ENCODE measurements at regions not wholly inside any gene's neighbourhood (a gene's known extent, or its start where the extent isn't known, plus 50 kb on each side); places are given as distances from the start of the nearest gene placed in this dataset.

DNA sequence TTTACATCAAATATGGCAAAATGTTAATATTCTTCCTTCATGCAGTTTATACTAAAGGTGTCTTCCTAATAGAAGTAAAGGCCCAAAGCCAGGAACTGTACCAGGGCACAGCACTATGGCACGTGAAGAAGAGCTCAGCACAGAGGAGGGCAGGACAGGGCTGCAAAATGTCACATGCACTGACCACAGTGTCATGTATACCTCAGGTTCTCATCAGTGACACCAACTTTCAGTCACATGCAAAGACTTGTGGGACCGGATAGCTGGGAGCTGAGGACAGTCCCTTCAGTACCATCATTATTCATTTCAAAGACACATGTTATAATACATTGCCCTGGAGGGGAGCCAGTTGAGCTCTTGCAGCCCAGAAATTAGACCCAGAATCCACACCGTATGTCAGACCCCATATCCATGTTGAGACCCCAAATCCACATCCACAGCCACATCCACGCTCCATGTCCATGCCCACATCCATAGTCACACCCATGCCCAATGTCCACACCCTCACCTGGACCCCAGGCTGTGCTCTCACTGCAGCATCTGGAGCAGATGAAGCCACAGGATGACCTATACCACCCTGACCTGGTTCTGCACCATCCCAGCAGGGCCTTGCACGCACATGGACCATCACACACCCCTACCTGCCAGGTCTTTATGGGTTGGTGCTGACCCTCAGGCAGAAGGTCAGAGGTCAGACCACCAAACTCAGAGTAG lies 111.8 kb downstream of the TUBA3C start:
- H3K9me3 Mint-ChIP-seq, result peaks cover 36% of the 10 kb centered on the region
- H3K4me1 Mint-ChIP-seq, result no peaks in the 10 kb centered on the region
- H3K4me3 Mint-ChIP-seq, result no peak overlapping the region
- no peak overlapping the region for H3K27ac Mint-ChIP-seq
- H3K36me3 Mint-ChIP-seq (ENCODE audit: low read depth), result peaks cover 8% of the 10 kb centered on the region
- no peaks in the 10 kb centered on the region for H3K27me3 Mint-ChIP-seq (ENCODE audit: low read depth)
- TF ChIP-seq, protein P1, sequence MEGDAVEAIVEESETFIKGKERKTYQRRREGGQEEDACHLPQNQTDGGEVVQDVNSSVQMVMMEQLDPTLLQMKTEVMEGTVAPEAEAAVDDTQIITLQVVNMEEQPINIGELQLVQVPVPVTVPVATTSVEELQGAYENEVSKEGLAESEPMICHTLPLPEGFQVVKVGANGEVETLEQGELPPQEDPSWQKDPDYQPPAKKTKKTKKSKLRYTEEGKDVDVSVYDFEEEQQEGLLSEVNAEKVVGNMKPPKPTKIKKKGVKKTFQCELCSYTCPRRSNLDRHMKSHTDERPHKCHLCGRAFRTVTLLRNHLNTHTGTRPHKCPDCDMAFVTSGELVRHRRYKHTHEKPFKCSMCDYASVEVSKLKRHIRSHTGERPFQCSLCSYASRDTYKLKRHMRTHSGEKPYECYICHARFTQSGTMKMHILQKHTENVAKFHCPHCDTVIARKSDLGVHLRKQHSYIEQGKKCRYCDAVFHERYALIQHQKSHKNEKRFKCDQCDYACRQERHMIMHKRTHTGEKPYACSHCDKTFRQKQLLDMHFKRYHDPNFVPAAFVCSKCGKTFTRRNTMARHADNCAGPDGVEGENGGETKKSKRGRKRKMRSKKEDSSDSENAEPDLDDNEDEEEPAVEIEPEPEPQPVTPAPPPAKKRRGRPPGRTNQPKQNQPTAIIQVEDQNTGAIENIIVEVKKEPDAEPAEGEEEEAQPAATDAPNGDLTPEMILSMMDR (IDR thresholded peaks at IDR 0.05; ENCODE audit: unreplicated experiment in 3 of 3), result no peak

DNA sequence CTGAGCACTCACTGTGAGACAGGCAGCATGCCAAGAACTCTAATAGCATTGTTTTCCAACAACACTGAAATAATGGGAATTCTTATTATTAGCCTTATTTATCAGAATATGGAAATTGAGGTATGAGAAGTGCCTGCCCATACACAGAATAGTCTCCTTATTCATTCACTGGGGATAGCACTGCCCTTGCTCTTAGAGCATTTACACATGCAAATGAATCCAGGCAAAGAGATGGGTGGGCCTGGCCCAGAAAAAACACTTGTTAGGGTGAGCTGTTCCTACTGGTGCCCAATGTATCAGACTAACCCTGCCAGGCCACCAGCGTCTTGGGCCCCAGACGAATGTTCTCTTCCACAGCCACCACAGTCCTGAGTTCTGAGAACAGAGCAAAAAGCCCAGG lies 112.9 kb downstream of the TUBA3C start:
- peaks cover 3% of the 10 kb centered on the region for H3K36me3 Mint-ChIP-seq (ENCODE audit: low read depth)
- H3K27ac Mint-ChIP-seq, result no peak overlapping the region
- H3K4me1 Mint-ChIP-seq, result no peaks in the 10 kb centered on the region
- peaks cover 36% of the 10 kb centered on the region for H3K9me3 Mint-ChIP-seq
- TF ChIP-seq, protein P1 (IDR thresholded peaks at IDR 0.05; ENCODE audit: unreplicated experiment in 3 of 3), result no peak
- H3K4me3 Mint-ChIP-seq, result no peak overlapping the region
- peaks cover 4% of the 10 kb centered on the region for H3K27me3 Mint-ChIP-seq (ENCODE audit: low read depth)

DNA sequence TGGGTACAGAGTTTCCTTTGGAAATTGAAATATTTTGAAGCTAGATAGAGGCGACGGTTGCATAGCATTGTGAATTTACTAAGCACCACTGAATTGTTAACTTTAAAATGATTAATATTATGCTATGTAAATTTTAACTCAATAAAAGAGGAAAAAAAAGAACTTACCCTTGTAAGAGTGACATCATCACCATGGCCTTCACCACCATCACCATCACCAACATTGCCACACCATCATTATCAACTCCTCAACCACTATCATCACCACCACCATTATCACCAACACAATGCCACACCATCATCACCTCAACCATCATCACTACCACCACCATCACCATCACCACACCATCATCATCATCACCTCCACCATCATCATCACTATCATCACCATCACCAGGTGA lies 113.9 kb downstream of the TUBA3C start:
- H3K9me3 Mint-ChIP-seq, result peaks cover 40% of the 10 kb centered on the region
- TF ChIP-seq, protein P1 (IDR thresholded peaks at IDR 0.05; ENCODE audit: unreplicated experiment in 3 of 3), result no peak
- H3K4me1 Mint-ChIP-seq, result no peaks in the 10 kb centered on the region
- H3K36me3 Mint-ChIP-seq (ENCODE audit: low read depth), result peaks cover 3% of the 10 kb centered on the region
- no peak overlapping the region for H3K4me3 Mint-ChIP-seq
- H3K27me3 Mint-ChIP-seq (ENCODE audit: low read depth), result peaks cover 4% of the 10 kb centered on the region
- no peak overlapping the region for H3K27ac Mint-ChIP-seq

DNA sequence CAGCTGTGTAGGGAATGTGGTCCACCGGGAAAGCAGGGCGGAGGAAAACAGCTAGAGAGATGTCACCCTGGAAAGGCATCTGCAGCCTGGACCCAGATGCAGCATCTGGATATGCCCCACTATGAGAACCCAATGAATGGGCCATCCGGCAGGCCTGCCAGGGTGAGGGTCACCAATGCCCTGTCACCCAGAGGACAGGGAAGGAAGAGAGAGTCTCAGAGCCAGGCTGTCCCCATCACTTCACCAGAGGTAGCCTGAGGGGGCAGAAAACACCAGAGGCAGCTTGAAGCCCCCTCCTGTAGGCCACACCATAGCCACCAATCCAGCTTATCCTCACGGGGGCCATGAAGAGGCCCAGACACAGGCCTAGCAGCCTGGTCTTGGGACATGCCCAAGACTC lies 118.8 kb downstream of the TUBA3C start:
- H3K36me3 Mint-ChIP-seq (ENCODE audit: low read depth), result no peaks in the 10 kb centered on the region
- peaks cover 53% of the 10 kb centered on the region for H3K9me3 Mint-ChIP-seq
- no peak overlapping the region for H3K27ac Mint-ChIP-seq
- TF ChIP-seq, protein P1 (IDR thresholded peaks at IDR 0.05; ENCODE audit: unreplicated experiment in 3 of 3), result no peak
- H3K4me1 Mint-ChIP-seq, result no peaks in the 10 kb centered on the region
- peaks cover 4% of the 10 kb centered on the region for H3K27me3 Mint-ChIP-seq (ENCODE audit: low read depth)
- no peak overlapping the region for H3K4me3 Mint-ChIP-seq

DNA sequence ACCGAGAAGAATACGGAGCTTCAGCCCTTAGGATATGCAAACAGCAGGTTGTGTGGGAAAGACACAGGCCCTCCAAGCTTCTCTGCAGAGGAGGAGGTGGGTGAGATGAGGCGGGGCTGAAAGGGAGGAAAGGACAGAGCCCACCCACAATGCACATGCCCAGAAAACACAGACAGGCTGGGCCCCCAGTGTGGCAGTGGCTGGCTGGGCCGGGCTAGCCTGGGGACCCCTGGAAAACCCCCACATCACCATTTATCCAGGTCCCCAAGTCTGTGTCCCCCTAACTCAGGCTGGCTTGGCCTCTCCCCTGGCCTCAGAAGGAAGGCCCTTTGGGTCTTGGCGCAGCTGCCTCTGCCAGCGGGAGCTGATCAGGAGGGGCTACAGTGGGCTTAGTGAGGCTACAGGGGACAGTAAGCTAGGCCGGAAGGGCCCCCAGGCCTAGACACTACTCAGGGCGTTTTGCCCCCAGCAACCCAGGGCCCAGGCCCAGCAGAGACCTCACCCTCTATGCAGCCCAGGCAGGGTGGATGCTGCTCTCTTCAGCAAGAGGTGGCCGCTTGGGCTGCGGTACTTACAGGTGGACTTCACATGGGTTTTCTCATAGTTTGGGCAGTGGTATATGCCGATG lies 119.5 kb downstream of the TUBA3C start:
- H3K4me1 Mint-ChIP-seq, result no peaks in the 10 kb centered on the region
- no peaks in the 10 kb centered on the region for H3K36me3 Mint-ChIP-seq (ENCODE audit: low read depth)
- TF ChIP-seq, protein P1 (IDR thresholded peaks at IDR 0.05; ENCODE audit: unreplicated experiment in 3 of 3), result no peak
- no peak overlapping the region for H3K27ac Mint-ChIP-seq
- peaks cover 58% of the 10 kb centered on the region for H3K9me3 Mint-ChIP-seq
- no peak overlapping the region for H3K4me3 Mint-ChIP-seq
- H3K27me3 Mint-ChIP-seq (ENCODE audit: low read depth), result peaks cover 4% of the 10 kb centered on the region

GRCh38 chr13:19061278-19061677 lies 120.3 kb downstream of the TUBA3C start:
- Mint-ChIP-seq H3K9me3 (peaks cover 64% of the 10 kb centered on the region), H3K36me3 (ENCODE audit: low read depth) (peaks cover 3% of the 10 kb centered on the region), H3K4me3 (no peak overlapping the region), H3K4me1 (no peaks in the 10 kb centered on the region), H3K27ac (no peak overlapping the region), H3K27me3 (ENCODE audit: low read depth) (peaks cover 4% of the 10 kb centered on the region)
- TF ChIP-seq, protein P1 (IDR thresholded peaks at IDR 0.05; ENCODE audit: unreplicated experiment in 3 of 3), result no peak
